ENCODE measurements at regions not wholly inside any gene's neighbourhood (a gene's known extent, or its start where the extent isn't known, plus 50 kb on each side); places are given as distances from the start of the nearest gene placed in this dataset.
"Not testable (repeated sequence)": the region's sequence is repeated elsewhere in the genome, so short reads cannot be mapped to it uniquely, and the experiment has no call there.

DNA sequence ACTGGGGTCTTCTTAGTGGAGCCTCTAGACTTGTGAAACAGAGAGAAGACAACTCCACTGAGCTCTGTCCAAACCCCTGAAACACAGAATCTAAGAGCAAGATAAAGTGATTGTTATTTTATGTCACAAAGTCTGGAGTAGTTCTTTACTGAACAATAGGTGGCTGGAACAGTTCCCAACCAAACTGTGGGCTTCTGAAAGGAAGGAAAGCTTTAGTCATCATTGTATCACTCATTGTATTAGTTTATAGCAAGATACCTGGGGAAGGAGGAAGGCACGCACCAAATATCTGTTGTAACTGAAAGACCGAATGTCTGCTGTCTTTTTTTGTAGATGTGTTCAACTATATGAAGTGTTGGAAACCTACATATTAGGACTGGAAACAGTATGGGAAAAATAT lies 284.9 kb upstream of the TBX18 start:
- no peak for TF ChIP-seq CTCF (IDR thresholded peaks at IDR 0.05)
- no peak for DNase-seq
- ChIA-PET POLR2A (no interaction called here), CTCF (no interaction called here)
- Mint-ChIP-seq H3K4me3 (no peak overlapping the region), H3K4me1 (no peaks in the 10 kb centered on the region), H3K36me3 (ENCODE audit: low read depth) (no peaks in the 10 kb centered on the region), H3K9me3 (peaks cover 2% of the 10 kb centered on the region), H3K27ac (no peak overlapping the region), H3K27me3 (no peaks in the 10 kb centered on the region)
- intact Hi-C loops (cut with micrococcal nuclease): no loop called here
- no peak for ATAC-seq (ENCODE audit: low read depth)

GRCh38 chr6:85047818-85048217 lies 283.4 kb upstream of the TBX18 start:
- no peak for TF ChIP-seq CTCF (IDR thresholded peaks at IDR 0.05)
- Mint-ChIP-seq H3K36me3 (ENCODE audit: low read depth) (no peaks in the 10 kb centered on the region), H3K27ac (no peak overlapping the region), H3K27me3 (no peaks in the 10 kb centered on the region), H3K4me3 (no peak overlapping the region), H3K9me3 (peaks cover 2% of the 10 kb centered on the region), H3K4me1 (no peaks in the 10 kb centered on the region)
- ATAC-seq (ENCODE audit: low read depth) (no peak), DNase-seq (no peak)
- intact Hi-C loops (cut with micrococcal nuclease): no loop called here
- CTCF ChIA-PET: no interaction called here
- POLR2A ChIA-PET: interaction anchor here (0.6 kb wide), 1 partner anchor 57 kb away, joined by 3 read pairs; no protein-coding TSS in a partner anchor

GRCh38 chr6:85045767-85046166 lies 281.4 kb upstream of the TBX18 start:
- ATAC-seq (ENCODE audit: low read depth); CTCF ChIA-PET; H3K9me3 Mint-ChIP-seq; POLR2A ChIA-PET; H3K27ac Mint-ChIP-seq; H3K27me3 Mint-ChIP-seq; DNase-seq; intact Hi-C loops (cut with micrococcal nuclease); H3K4me1 Mint-ChIP-seq; H3K4me3 Mint-ChIP-seq; H3K36me3 Mint-ChIP-seq (ENCODE audit: low read depth): not testable (repeated sequence)

- Mint-ChIP-seq H3K4me1 (no peaks in the 10 kb centered on the region), H3K27ac (no peak overlapping the region), H3K4me3 (no peak overlapping the region), H3K27me3 (peaks cover 2% of the 10 kb centered on the region), H3K36me3 (ENCODE audit: low read depth) (no peaks in the 10 kb centered on the region), H3K9me3 (peaks cover 2% of the 10 kb centered on the region)
- TF ChIP-seq CTCF (IDR thresholded peaks at IDR 0.05): no peak
- POLR2A ChIA-PET: no interaction called here
- DNase-seq (no peak), ATAC-seq (ENCODE audit: low read depth) (no peak)
- intact Hi-C loops (cut with micrococcal nuclease): no loop called here
- CTCF ChIA-PET: no interaction called here
Observed at GRCh38 chr6:85044361-85044760, 280.0 kb upstream of the TBX18 start.

DNA sequence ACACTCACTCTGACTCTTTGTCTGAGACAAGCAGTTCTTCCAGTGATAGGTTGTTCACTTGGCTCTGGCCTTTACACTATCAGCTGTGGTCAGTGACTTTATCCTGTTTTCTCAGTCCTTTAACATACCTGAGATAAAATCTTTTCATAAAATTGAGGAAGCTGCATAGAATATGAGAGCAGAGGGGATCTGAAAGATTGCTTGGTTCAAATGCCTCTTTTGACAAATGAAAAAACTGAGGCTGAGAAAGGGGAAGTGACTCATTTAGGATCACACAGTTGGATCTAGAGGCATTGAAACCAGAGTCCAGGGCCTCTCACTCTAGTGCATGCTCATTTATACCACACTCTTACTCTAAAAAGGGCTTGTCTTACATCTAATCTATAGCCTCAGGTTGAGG lies 277.0 kb upstream of the TBX18 start:
- TF ChIP-seq CTCF (IDR thresholded peaks at IDR 0.05): no peak
- ChIA-PET POLR2A (no interaction called here), CTCF (no interaction called here)
- no peaks in the 10 kb centered on the region for H3K4me1 Mint-ChIP-seq
- no peak overlapping the region for H3K27ac Mint-ChIP-seq
- peaks cover 2% of the 10 kb centered on the region for H3K27me3 Mint-ChIP-seq
- DNase-seq: no peak
- H3K9me3 Mint-ChIP-seq: peaks cover 3% of the 10 kb centered on the region
- intact Hi-C loops (cut with micrococcal nuclease): no loop called here
- ATAC-seq (ENCODE audit: low read depth): no peak
- H3K4me3 Mint-ChIP-seq: no peak overlapping the region
- H3K36me3 Mint-ChIP-seq (ENCODE audit: low read depth): no peaks in the 10 kb centered on the region

GRCh38 chr6:85037221-85037620 lies 272.8 kb upstream of the TBX18 start:
- POLR2A ChIA-PET: no interaction called here
- no peak for ATAC-seq (ENCODE audit: low read depth)
- intact Hi-C loops (cut with micrococcal nuclease): no loop called here
- no peak for DNase-seq
- Mint-ChIP-seq H3K9me3 (peaks cover 10% of the 10 kb centered on the region), H3K27ac (no peak overlapping the region), H3K36me3 (ENCODE audit: low read depth) (no peaks in the 10 kb centered on the region), H3K4me1 (no peaks in the 10 kb centered on the region), H3K4me3 (no peak overlapping the region), H3K27me3 (peaks cover 2% of the 10 kb centered on the region)
- CTCF ChIA-PET: no interaction called here
- TF ChIP-seq CTCF (IDR thresholded peaks at IDR 0.05): no peak

Measured in activated B cell treated with CpG ODN at 0.5 μM for 24 hours (primary cell).